Peyer's patch (tissue), 4 donors: ENCODE measurements at regions not wholly inside any gene's neighbourhood (a gene's known extent, or its start where the extent isn't known, plus 50 kb on each side); places are given as distances from the start of the nearest gene placed in this dataset.

Experiments
- CTCF ChIP-seq, 6 experiments: fragments of 450-650 bp in 4 of 6; fragments of 200-600 bp in 2 of 6; sonication (generic) in 1 of 6; IDR thresholded peaks; one replicate each; pipeline ENCODE4 v1.5.1; 2017 to 2019; ENCODE audit warnings: antibody characterized with exemption in 6 of 6, mild to moderate bottlenecking in 3 of 6, moderate library complexity in 1 of 6
- POLR2A ChIP-seq, 2 donors: fragments of 450-650 bp; IDR thresholded peaks; one replicate each; pipeline ENCODE4 v1.5.1; 2017; ENCODE audit warnings: antibody characterized with exemption in 2 of 2, mild to moderate bottlenecking in 2 of 2, moderate library complexity in 2 of 2

GRCh38 chr4:52368895-52369294 lies 290.2 kb downstream of the USP46 start:
- no peak for TF ChIP-seq POLR2A (IDR thresholded peaks at IDR 0.05)
- no peak for TF ChIP-seq CTCF (IDR thresholded peaks at IDR 0.05)
